ENCODE measurements at regions not wholly inside any gene's neighbourhood (a gene's known extent, or its start where the extent isn't known, plus 50 kb on each side); places are given as distances from the start of the nearest gene placed in this dataset.

DNA sequence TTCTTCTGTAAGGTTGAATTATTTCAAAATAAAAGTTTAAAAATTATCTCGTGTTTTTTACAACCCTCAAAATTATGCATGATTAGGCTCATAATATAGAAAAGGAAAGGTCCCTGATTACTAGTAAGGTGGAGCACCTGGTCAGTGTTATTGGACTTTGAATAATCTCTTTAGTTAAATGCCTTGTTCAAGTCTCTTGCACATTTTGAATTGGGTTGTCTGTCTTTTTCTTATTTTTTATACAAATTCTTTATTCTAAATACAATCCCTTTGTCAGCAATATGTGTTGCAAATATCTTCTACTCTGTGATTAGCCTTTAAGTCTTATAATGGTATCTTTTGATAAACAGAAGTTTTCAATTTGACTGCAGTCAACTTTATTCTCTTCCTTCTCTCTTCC lies 100.7 kb upstream of the TNFSF4 start:
- Histone ChIP-seq H3K4me3 (replicated peaks in 1 of 2; ENCODE audit: low read depth in 1 of 2, low read length in 2 of 2) (no peak overlapping the region), H3K27ac (ENCODE audit: low read depth, low read length) (no peak overlapping the region), H3K9me2 (ENCODE audit: insufficient read depth) (no peaks in the 10 kb centered on the region), H4K20me1 (ENCODE audit: insufficient read depth) (no peaks in the 10 kb centered on the region), H3K4me2 (ENCODE audit: low read length) (no peak overlapping the region), H3K27me3 (ENCODE audit: insufficient read depth, low read length) (no peaks in the 10 kb centered on the region), H3K79me2 (ENCODE audit: insufficient read depth, low read length) (no peaks in the 10 kb centered on the region), H2AFZ (ENCODE audit: low read depth, low read length, poor library complexity, severe bottlenecking) (no peak overlapping the region), H3K9ac (ENCODE audit: low read length) (no peak overlapping the region), H3K4me1 (ENCODE audit: control insufficient read depth in 1 of 2, insufficient read depth in 2 of 2, low read length in 2 of 2) (no peaks in the 10 kb centered on the region), H3K9me3 (ENCODE audit: control insufficient read depth in 1 of 2, insufficient read depth in 1 of 2, low read depth in 1 of 2, low read length in 2 of 2) (no peaks in the 10 kb centered on the region), H3K36me3 (ENCODE audit: control insufficient read depth in 1 of 2, insufficient read depth in 2 of 2, low read length in 2 of 2) (no peaks in the 10 kb centered on the region)
- ChIA-PET RAD21 (ENCODE audit: low non-redundant PET in 1 of 2, low total read pairs in 2 of 2, uncharacterized antibody in 2 of 2, unreplicated experiment in 2 of 2) (no interaction called here), POLR2A (no interaction called here), CTCF (no interaction called here)
- TF ChIP-seq SRF (IDR thresholded peaks at IDR 0.05; ENCODE audit: low read depth) (no peak), SIN3A (IDR thresholded peaks at IDR 0.05; ENCODE audit: low read depth) (no peak), POLR2AphosphoS5 (IDR thresholded peaks at IDR 0.05; ENCODE audit: low read depth, low read length) (no peak), SP1 (IDR thresholded peaks at IDR 0.05; ENCODE audit: low read depth) (no peak), ZNF274 (IDR thresholded peaks at IDR 0.05; ENCODE audit: low read depth, low read length) (no peak), POLR2A (IDR thresholded peaks at IDR 0.05; ENCODE audit: borderline replicate concordance, extremely low read depth, insufficient read depth, insufficient read length) (no peak), CBX3 (IDR thresholded peaks at IDR 0.05; ENCODE audit: low read depth) (no peak)
- DNase-seq (ENCODE audit: low read depth, low spot score) (no peak), ATAC-seq (no peak)
- intact Hi-C loops (cut with micrococcal nuclease), result no loop called here
- no TSS peak for BruUV-seq (replicated peaks)

DNA sequence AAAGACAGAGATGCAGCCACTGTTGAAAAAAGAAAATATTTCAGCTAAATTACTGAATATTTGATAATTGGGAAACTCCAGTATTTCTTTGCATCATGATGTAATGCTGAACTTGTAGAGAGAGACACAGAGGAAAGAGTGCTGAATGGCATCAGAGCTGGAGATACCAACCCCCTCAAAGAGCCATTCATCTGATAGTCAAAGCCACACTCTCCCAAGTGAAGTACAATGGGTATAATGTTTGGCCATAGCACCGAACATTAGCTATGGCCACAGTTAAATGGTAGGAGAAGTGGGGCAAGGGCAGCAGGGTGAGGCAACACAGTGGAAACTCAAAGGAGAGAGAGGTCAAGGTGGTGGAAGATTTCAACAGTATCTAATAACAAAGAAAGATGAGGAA lies 107.5 kb upstream of the TNFSF4 start:
- ATAC-seq (no peak), DNase-seq (ENCODE audit: low read depth, low spot score) (no peak)
- TF ChIP-seq, protein P1, sequence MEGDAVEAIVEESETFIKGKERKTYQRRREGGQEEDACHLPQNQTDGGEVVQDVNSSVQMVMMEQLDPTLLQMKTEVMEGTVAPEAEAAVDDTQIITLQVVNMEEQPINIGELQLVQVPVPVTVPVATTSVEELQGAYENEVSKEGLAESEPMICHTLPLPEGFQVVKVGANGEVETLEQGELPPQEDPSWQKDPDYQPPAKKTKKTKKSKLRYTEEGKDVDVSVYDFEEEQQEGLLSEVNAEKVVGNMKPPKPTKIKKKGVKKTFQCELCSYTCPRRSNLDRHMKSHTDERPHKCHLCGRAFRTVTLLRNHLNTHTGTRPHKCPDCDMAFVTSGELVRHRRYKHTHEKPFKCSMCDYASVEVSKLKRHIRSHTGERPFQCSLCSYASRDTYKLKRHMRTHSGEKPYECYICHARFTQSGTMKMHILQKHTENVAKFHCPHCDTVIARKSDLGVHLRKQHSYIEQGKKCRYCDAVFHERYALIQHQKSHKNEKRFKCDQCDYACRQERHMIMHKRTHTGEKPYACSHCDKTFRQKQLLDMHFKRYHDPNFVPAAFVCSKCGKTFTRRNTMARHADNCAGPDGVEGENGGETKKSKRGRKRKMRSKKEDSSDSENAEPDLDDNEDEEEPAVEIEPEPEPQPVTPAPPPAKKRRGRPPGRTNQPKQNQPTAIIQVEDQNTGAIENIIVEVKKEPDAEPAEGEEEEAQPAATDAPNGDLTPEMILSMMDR (IDR thresholded peaks at IDR 0.05 in 2 of 3, conservative IDR thresholded peaks at IDR 0.05 in 1 of 3; ENCODE audit: borderline replicate concordance in 1 of 3, insufficient read depth in 1 of 3, low read depth in 2 of 3, low read length in 2 of 3), result no peak
- no peak for TF ChIP-seq TCF7L2 (IDR thresholded peaks at IDR 0.05; ENCODE audit: borderline replicate concordance, extremely low read depth, insufficient read depth, insufficient read length)
- TF ChIP-seq EZH2 (IDR thresholded peaks at IDR 0.05), result no peak
- TF ChIP-seq RAD21 (IDR thresholded peaks at IDR 0.05; ENCODE audit: low read depth), result no peak
- no peak for TF ChIP-seq EZH2phosphoT487 (IDR thresholded peaks at IDR 0.05; ENCODE audit: borderline replicate concordance)
- no peak for TF ChIP-seq SRF (IDR thresholded peaks at IDR 0.05; ENCODE audit: low read depth)
- TF ChIP-seq YY1 (IDR thresholded peaks at IDR 0.05; ENCODE audit: extremely low read depth, insufficient replicate concordance, low read depth, low read length), result no peak
- no peak for TF ChIP-seq POLR2A (IDR thresholded peaks at IDR 0.05; ENCODE audit: borderline replicate concordance, extremely low read depth, insufficient read depth, insufficient read length)
- TF ChIP-seq FOSL1 (IDR thresholded peaks at IDR 0.05; ENCODE audit: low read depth), result no peak
- no peak for TF ChIP-seq SP1 (IDR thresholded peaks at IDR 0.05; ENCODE audit: low read depth)
- TF ChIP-seq, protein P2, sequence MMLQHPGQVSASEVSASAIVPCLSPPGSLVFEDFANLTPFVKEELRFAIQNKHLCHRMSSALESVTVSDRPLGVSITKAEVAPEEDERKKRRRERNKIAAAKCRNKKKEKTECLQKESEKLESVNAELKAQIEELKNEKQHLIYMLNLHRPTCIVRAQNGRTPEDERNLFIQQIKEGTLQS (IDR thresholded peaks at IDR 0.05), result no peak
- Histone ChIP-seq H3K27ac (ENCODE audit: low read depth, low read length) (no peak overlapping the region), H3K79me2 (ENCODE audit: insufficient read depth, low read length) (no peaks in the 10 kb centered on the region), H2AFZ (ENCODE audit: low read depth, low read length, poor library complexity, severe bottlenecking) (no peak overlapping the region), H3K9me2 (ENCODE audit: insufficient read depth) (no peaks in the 10 kb centered on the region), H3K4me3 (replicated peaks in 1 of 2; ENCODE audit: low read depth in 1 of 2, low read length in 2 of 2) (no peak overlapping the region), H3K9ac (ENCODE audit: low read length) (no peak overlapping the region), H4K20me1 (ENCODE audit: insufficient read depth) (no peaks in the 10 kb centered on the region), H3K4me2 (ENCODE audit: low read length) (no peak overlapping the region), H3K36me3 (ENCODE audit: control insufficient read depth in 1 of 2, insufficient read depth in 2 of 2, low read length in 2 of 2) (no peaks in the 10 kb centered on the region), H3K27me3 (ENCODE audit: insufficient read depth, low read length) (no peaks in the 10 kb centered on the region), H3K9me3 (ENCODE audit: control insufficient read depth in 1 of 2, insufficient read depth in 1 of 2, low read depth in 1 of 2, low read length in 2 of 2) (no peaks in the 10 kb centered on the region), H3K4me1 (ENCODE audit: control insufficient read depth in 1 of 2, insufficient read depth in 2 of 2, low read length in 2 of 2) (no peaks in the 10 kb centered on the region)
- ChIA-PET RAD21 (ENCODE audit: low non-redundant PET in 1 of 2, low total read pairs in 2 of 2, uncharacterized antibody in 2 of 2, unreplicated experiment in 2 of 2) (no interaction called here), CTCF (no interaction called here), POLR2A (no interaction called here)
- intact Hi-C loops (cut with micrococcal nuclease), result no loop called here
- BruUV-seq (replicated peaks), result no TSS peak
